ENCODE measurements at regions not wholly inside any gene's neighbourhood (a gene's known extent, or its start where the extent isn't known, plus 50 kb on each side); places are given as distances from the start of the nearest gene placed in this dataset.
A peak's percentile ranks its signal among the peaks of the same experiment; 100 is the strongest.

DNA sequence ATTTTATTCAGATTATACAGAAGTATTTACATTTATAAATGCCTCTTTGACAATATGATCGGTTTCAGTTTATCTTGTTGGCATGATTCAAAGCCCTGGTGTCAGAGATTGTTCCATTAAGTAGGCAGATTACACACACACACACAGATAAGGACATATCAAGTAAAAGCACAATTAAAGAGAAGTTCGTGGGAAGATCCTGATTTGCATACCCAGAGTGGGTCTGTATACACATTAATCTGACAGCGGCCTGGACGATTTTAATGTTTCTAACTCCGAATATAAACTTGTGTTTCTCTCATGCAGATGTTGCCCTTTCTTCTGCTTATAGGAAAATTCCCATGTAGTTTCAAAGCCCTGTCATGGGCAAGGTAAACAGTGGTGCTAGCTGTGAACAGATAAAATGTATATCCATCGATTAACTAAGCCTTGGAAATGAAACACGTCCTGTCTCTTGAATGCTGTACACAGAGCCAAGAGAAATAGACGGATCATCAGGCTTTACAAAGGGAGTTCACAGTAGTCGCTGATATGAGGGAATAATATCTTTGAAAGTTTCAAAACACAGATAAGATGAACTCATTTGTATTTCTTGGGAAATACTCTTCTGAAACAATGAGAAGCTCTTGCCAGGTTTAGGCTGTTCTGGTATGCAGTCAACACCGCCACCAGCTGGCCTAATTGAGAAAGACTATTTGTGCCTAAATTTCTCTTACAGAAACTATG, 108.2 kb upstream of the GMDS start (continued):
- TF ChIP-seq SOX13 (IDR thresholded peaks at IDR 0.05) (no peak), SOX13 (CRISPR knock-in tag; conservative IDR thresholded peaks at IDR 0.05 in 1 of 2, IDR thresholded peaks at IDR 0.05 in 1 of 2) (0 out of 4 replicates have a peak, but pooled peaks of 1 of the 2 experiments have one; percentile 28), ZNF614 (CRISPR knock-in tag; IDR thresholded peaks at IDR 0.05; ENCODE audit: borderline replicate concordance) (peak; percentile 32; the same call in 1 of the 2 replicates), NFIB (CRISPR knock-in tag; IDR thresholded peaks at IDR 0.05; ENCODE audit: borderline replicate concordance) (no peak), ZNF703 (CRISPR knock-in tag; IDR thresholded peaks at IDR 0.05; ENCODE audit: borderline replicate concordance) (no peak), TFE3 (CRISPR knock-in tag; IDR thresholded peaks at IDR 0.05) (0 out of 2 replicates have a peak, but pooled peaks have one; percentile 17), FOXO1 (CRISPR knock-in tag; IDR thresholded peaks at IDR 0.05) (0 out of 2 replicates have a peak, but pooled peaks have one; percentile 20), SOX6 (IDR thresholded peaks at IDR 0.05) (no peak), SOX6 (CRISPR knock-in tag; IDR thresholded peaks at IDR 0.05) (peak; percentile 36; the same call in 1 of the 2 replicates), CHD2 (IDR thresholded peaks at IDR 0.05; ENCODE audit: low read depth, low read length) (no peak), HOMEZ (CRISPR knock-in tag; IDR thresholded peaks at IDR 0.05; ENCODE audit: low read depth) (0 out of 2 replicates have a peak, but pooled peaks have one; percentile 28), PLSCR1 (CRISPR knock-in tag; IDR thresholded peaks at IDR 0.05; ENCODE audit: borderline replicate concordance) (no peak), ZMYM3 (CRISPR knock-in tag; IDR thresholded peaks at IDR 0.05) (no peak), TAF1 (CRISPR knock-in tag; IDR thresholded peaks at IDR 0.05) (no peak), CTCF (CRISPR knock-in tag; IDR thresholded peaks at IDR 0.05) (peak; percentile 88), EED (CRISPR knock-in tag; IDR thresholded peaks at IDR 0.05) (no peak)
- TF ChIP-seq, protein P1, sequence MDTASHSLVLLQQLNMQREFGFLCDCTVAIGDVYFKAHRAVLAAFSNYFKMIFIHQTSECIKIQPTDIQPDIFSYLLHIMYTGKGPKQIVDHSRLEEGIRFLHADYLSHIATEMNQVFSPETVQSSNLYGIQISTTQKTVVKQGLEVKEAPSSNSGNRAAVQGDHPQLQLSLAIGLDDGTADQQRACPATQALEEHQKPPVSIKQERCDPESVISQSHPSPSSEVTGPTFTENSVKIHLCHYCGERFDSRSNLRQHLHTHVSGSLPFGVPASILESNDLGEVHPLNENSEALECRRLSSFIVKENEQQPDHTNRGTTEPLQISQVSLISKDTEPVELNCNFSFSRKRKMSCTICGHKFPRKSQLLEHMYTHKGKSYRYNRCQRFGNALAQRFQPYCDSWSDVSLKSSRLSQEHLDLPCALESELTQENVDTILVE (CRISPR knock-in tag; IDR thresholded peaks at IDR 0.05): peak; percentile 48; the same call in 1 of the 2 replicates
- TF ChIP-seq, protein P2, sequence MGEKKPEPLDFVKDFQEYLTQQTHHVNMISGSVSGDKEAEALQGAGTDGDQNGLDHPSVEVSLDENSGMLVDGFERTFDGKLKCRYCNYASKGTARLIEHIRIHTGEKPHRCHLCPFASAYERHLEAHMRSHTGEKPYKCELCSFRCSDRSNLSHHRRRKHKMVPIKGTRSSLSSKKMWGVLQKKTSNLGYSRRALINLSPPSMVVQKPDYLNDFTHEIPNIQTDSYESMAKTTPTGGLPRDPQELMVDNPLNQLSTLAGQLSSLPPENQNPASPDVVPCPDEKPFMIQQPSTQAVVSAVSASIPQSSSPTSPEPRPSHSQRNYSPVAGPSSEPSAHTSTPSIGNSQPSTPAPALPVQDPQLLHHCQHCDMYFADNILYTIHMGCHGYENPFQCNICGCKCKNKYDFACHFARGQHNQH (CRISPR knock-in tag; IDR thresholded peaks at IDR 0.05): 0 out of 2 replicates have a peak, but pooled peaks have one; percentile 22
- TF ChIP-seq, protein P3, sequence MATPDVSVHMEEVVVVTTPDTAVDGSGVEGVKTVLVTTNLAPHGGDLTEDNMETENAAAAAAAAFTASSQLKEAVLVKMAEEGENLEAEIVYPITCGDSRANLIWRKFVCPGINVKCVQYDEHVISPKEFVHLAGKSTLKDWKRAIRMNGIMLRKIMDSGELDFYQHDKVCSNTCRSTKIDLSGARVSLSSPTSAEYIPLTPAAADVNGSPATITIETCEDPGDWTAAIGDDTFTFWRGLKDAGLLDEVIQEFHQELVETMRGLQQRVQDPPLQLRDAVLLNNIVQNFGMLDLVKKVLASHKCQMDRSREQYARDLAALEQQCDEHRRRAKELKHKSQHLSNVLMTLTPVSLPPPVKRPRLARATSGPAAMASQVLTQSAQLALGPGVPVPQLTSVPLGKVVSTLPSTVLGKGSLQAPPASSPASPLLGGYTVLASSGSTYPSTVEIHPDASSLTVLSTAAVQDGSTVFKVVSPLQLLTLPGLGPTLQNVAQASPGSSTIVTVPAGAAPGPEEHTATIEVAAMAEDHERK (CRISPR knock-in tag; IDR thresholded peaks at IDR 0.05; ENCODE audit: low read depth): no peak
